BLaER1 (cell line): ENCODE measurements at regions not wholly inside any gene's neighbourhood (a gene's known extent, or its start where the extent isn't known, plus 50 kb on each side); places are given as distances from the start of the nearest gene placed in this dataset.

Experiments
- H3K27ac ChIP-seq: shearing (Covaris generic); formaldehyde crosslinking; 2 replicates; pipeline ENCODE4 v1.8.1; 2022
- H3K27me3 ChIP-seq: shearing (Covaris generic); formaldehyde crosslinking; 2 replicates; pipeline ENCODE4 v1.8.1; 2022
- H3K36me3 ChIP-seq: shearing (Covaris generic); formaldehyde crosslinking; 2 replicates; pipeline ENCODE4 v1.8.1; 2022
- H3K4me1 ChIP-seq: shearing (Covaris generic); formaldehyde crosslinking; 2 replicates; pipeline ENCODE4 v1.8.1; 2022
- H3K4me2 ChIP-seq: shearing (Covaris generic); formaldehyde crosslinking; 2 replicates; pipeline ENCODE4 v1.8.1; 2022
- H3K4me3 ChIP-seq: shearing (Covaris generic); formaldehyde crosslinking; 2 replicates; pipeline ENCODE4 v1.8.1; 2022
- H3K9ac ChIP-seq: shearing (Covaris generic); formaldehyde crosslinking; 2 replicates; pipeline ENCODE4 v1.8.1; 2022
- H3K9me3 ChIP-seq: shearing (Covaris generic); formaldehyde crosslinking; 2 replicates; pipeline ENCODE4 v1.8.1; 2022
- H4K20me1 ChIP-seq: shearing (Covaris generic); formaldehyde crosslinking; 2 replicates; pipeline ENCODE4 v1.8.1; 2022
- Cebpa-rat ChIP-seq: shearing (Covaris generic); IDR thresholded peaks from 2 replicates; pipeline ENCODE4 v1.8.1; 2022

GRCh38 chr15:39473298-39473947, 107.5 kb upstream of the THBS1 start:
- peaks cover 37% of the 10 kb centered on the region for H3K4me1 ChIP-seq
- no peaks in the 10 kb centered on the region for H3K36me3 ChIP-seq
- TF ChIP-seq Cebpa-rat, result no peak
- H3K9me3 ChIP-seq, result peaks cover 4% of the 10 kb centered on the region; the same call in 1 of the 2 replicates
- H3K4me2 ChIP-seq, result peak overlapping the region; percentile 78
- H3K27ac ChIP-seq, result peak overlapping the region; percentile 33
- H3K9ac ChIP-seq, result no peak overlapping the region
- H3K4me3 ChIP-seq, result 0 out of 2 replicates have a peak overlapping the region, but pooled peaks have one; percentile 10
- H4K20me1 ChIP-seq, result no peaks in the 10 kb centered on the region
- H3K27me3 ChIP-seq, result no peaks in the 10 kb centered on the region

- H3K27me3 ChIP-seq, result no peaks in the 10 kb centered on the region
- no peaks in the 10 kb centered on the region for H4K20me1 ChIP-seq
- H3K36me3 ChIP-seq, result no peaks in the 10 kb centered on the region
- peak overlapping the region; percentile 78 for H3K4me2 ChIP-seq
- peak overlapping the region; percentile 33; the same call in 1 of the 2 replicates for H3K27ac ChIP-seq
- H3K9ac ChIP-seq, result no peak overlapping the region
- TF ChIP-seq Cebpa-rat, result no peak
- H3K4me1 ChIP-seq, result peaks cover 37% of the 10 kb centered on the region
- H3K9me3 ChIP-seq, result peaks cover 4% of the 10 kb centered on the region; the same call in 1 of the 2 replicates
- H3K4me3 ChIP-seq, result no peak overlapping the region
These were observed 106.2 kb upstream of the THBS1 start for GRCh38 chr15:39474657-39475056.

- H3K27me3 ChIP-seq, result no peaks in the 10 kb centered on the region
- H3K4me3 ChIP-seq, result no peak overlapping the region
- H3K36me3 ChIP-seq, result no peaks in the 10 kb centered on the region
- TF ChIP-seq Cebpa-rat, result no peak
- no peaks in the 10 kb centered on the region for H3K9me3 ChIP-seq
- H3K27ac ChIP-seq, result no peak overlapping the region
- H3K4me2 ChIP-seq, result no peak overlapping the region
- H4K20me1 ChIP-seq, result no peaks in the 10 kb centered on the region
- no peak overlapping the region for H3K9ac ChIP-seq
- H3K4me1 ChIP-seq, result peaks cover 19% of the 10 kb centered on the region
These were observed 101.9 kb upstream of the THBS1 start for GRCh38 chr15:39478996-39479395.

GRCh38 chr15:39479911-39480310, 101.0 kb upstream of the THBS1 start:
- no peaks in the 10 kb centered on the region for H3K36me3 ChIP-seq
- no peak overlapping the region for H3K4me2 ChIP-seq
- H3K4me3 ChIP-seq, result no peak overlapping the region
- peaks cover 10% of the 10 kb centered on the region for H3K4me1 ChIP-seq
- no peaks in the 10 kb centered on the region for H3K9me3 ChIP-seq
- no peaks in the 10 kb centered on the region for H3K27me3 ChIP-seq
- no peak for TF ChIP-seq Cebpa-rat
- no peak overlapping the region for H3K27ac ChIP-seq
- no peak overlapping the region for H3K9ac ChIP-seq
- no peaks in the 10 kb centered on the region for H4K20me1 ChIP-seq

- no peaks in the 10 kb centered on the region for H4K20me1 ChIP-seq
- H3K27me3 ChIP-seq, result no peaks in the 10 kb centered on the region
- no peak for TF ChIP-seq Cebpa-rat
- H3K27ac ChIP-seq, result no peak overlapping the region
- H3K4me3 ChIP-seq, result no peak overlapping the region
- H3K9ac ChIP-seq, result no peak overlapping the region
- no peaks in the 10 kb centered on the region for H3K36me3 ChIP-seq
- no peak overlapping the region for H3K4me2 ChIP-seq
- H3K4me1 ChIP-seq, result peaks cover 7% of the 10 kb centered on the region; the same call in 1 of the 2 replicates
- H3K9me3 ChIP-seq, result no peaks in the 10 kb centered on the region
These were observed 98.4 kb upstream of the THBS1 start for GRCh38 chr15:39482459-39482858.

- H4K20me1 ChIP-seq, result no peaks in the 10 kb centered on the region
- no peaks in the 10 kb centered on the region for H3K36me3 ChIP-seq
- no peaks in the 10 kb centered on the region for H3K27me3 ChIP-seq
- 0 out of 2 replicates have a peak overlapping the region, but pooled peaks have one; percentile 6 for H3K4me2 ChIP-seq
- TF ChIP-seq Cebpa-rat, result no peak
- no peak overlapping the region for H3K9ac ChIP-seq
- no peak overlapping the region for H3K27ac ChIP-seq
- H3K9me3 ChIP-seq, result no peaks in the 10 kb centered on the region
- H3K4me1 ChIP-seq, result peaks cover 7% of the 10 kb centered on the region; the same call in 1 of the 2 replicates
- no peak overlapping the region for H3K4me3 ChIP-seq
These were observed 94.0 kb upstream of the THBS1 start for GRCh38 chr15:39486621-39487457.

GRCh38 chr15:39487458-39487735, 93.5 kb upstream of the THBS1 start:
- Histone ChIP-seq H3K4me1 (peaks cover 7% of the 10 kb centered on the region; the same call in 1 of the 2 replicates), H3K27ac (no peak overlapping the region), H4K20me1 (no peaks in the 10 kb centered on the region), H3K4me2 (no peak overlapping the region), H3K9me3 (no peaks in the 10 kb centered on the region), H3K36me3 (no peaks in the 10 kb centered on the region), H3K27me3 (no peaks in the 10 kb centered on the region), H3K4me3 (no peak overlapping the region), H3K9ac (no peak overlapping the region)
- TF ChIP-seq Cebpa-rat, result no peak

- Histone ChIP-seq H3K27me3 (no peaks in the 10 kb centered on the region), H3K9ac (no peak overlapping the region)
- no peak for TF ChIP-seq Cebpa-rat
These were observed 92.4 kb upstream of the THBS1 start for GRCh38 chr15:39488516-39488915.

GRCh38 chr15:39488961-39489360, 91.9 kb upstream of the THBS1 start:
- Histone ChIP-seq H4K20me1 (no peaks in the 10 kb centered on the region), H3K27me3 (no peaks in the 10 kb centered on the region), H3K4me1 (peaks cover 7% of the 10 kb centered on the region; the same call in 1 of the 2 replicates), H3K27ac (no peak overlapping the region), H3K4me2 (no peak overlapping the region), H3K9ac (no peak overlapping the region), H3K4me3 (no peak overlapping the region), H3K9me3 (no peaks in the 10 kb centered on the region), H3K36me3 (no peaks in the 10 kb centered on the region)
- TF ChIP-seq Cebpa-rat, result no peak

More at GRCh38 chr15:39488516-39488915, 92.4 kb upstream of the THBS1 start:
- no peak overlapping the region for H3K4me2 ChIP-seq
- peaks cover 7% of the 10 kb centered on the region; the same call in 1 of the 2 replicates for H3K4me1 ChIP-seq
- H3K36me3 ChIP-seq, result no peaks in the 10 kb centered on the region
- H4K20me1 ChIP-seq, result no peaks in the 10 kb centered on the region
- H3K4me3 ChIP-seq, result no peak overlapping the region
- no peak overlapping the region for H3K27ac ChIP-seq
- H3K9me3 ChIP-seq, result no peaks in the 10 kb centered on the region
